GM18498 (cell line): ENCODE measurements at regions not wholly inside any gene's neighbourhood (a gene's known extent, or its start where the extent isn't known, plus 50 kb on each side); places are given as distances from the start of the nearest gene placed in this dataset.
"Not testable (repeated sequence)": the region's sequence is repeated elsewhere in the genome, so short reads cannot be mapped to it uniquely, and the experiment has no call there.

Source experiments
- ATAC-seq: cut with Tn5 transposase; IDR thresholded peaks from one replicate; pipeline ENCODE4 v1.9.1; 2021; ENCODE audit warnings: mild to moderate bottlenecking, moderate library complexity; ENCODE audit not compliant: unreplicated experiment

- no peak for ATAC-seq
Measured at GRCh38 chr4:186845137-186845842, 121.6 kb upstream of the FAT1 start.

GRCh38 chr4:186846426-186846825 is 122.8 kb upstream of the FAT1 start:
- no peak for ATAC-seq

GRCh38 chr4:186847429-186848131 is 123.9 kb upstream of the FAT1 start:
- not testable (repeated sequence) for ATAC-seq

- ATAC-seq, result no peak
Measured at GRCh38 chr4:186848437-186848836, 124.8 kb upstream of the FAT1 start.

GRCh38 chr4:186851291-186852072 is 127.8 kb upstream of the FAT1 start:
- no peak for ATAC-seq

GRCh38 chr4:186852073-186852420 is 128.4 kb upstream of the FAT1 start:
- no peak for ATAC-seq

GRCh38 chr4:186852964-186853391 is 129.3 kb upstream of the FAT1 start:
- ATAC-seq, result peak; percentile 78

- no peak for ATAC-seq
Measured at GRCh38 chr4:186854256-186854655, 130.6 kb upstream of the FAT1 start.

GRCh38 chr4:186855111-186855510 is 131.5 kb upstream of the FAT1 start:
- no peak for ATAC-seq

GRCh38 chr4:186857793-186858192 is 134.1 kb upstream of the FAT1 start:
- no peak for ATAC-seq

- ATAC-seq, result no peak
Measured at GRCh38 chr4:186858355-186858754, 134.7 kb upstream of the FAT1 start.

GRCh38 chr4:186859420-186859819 is 135.8 kb upstream of the FAT1 start:
- ATAC-seq, result no peak

- ATAC-seq, result no peak
Measured at GRCh38 chr4:186861317-186861716, 137.7 kb upstream of the FAT1 start.

- no peak for ATAC-seq
Measured at GRCh38 chr4:186871856-186872255, 148.2 kb upstream of the FAT1 start.

GRCh38 chr4:186873095-186873494 is 149.4 kb upstream of the FAT1 start:
- ATAC-seq, result not testable (repeated sequence)

- no peak for ATAC-seq
Measured at GRCh38 chr4:186875476-186875875, 151.8 kb upstream of the FAT1 start.

GRCh38 chr4:186876961-186877626 is 153.4 kb upstream of the FAT1 start:
- no peak for ATAC-seq

- no peak for ATAC-seq
Measured at GRCh38 chr4:186878203-186878776, 154.6 kb upstream of the FAT1 start.

- no peak for ATAC-seq
Measured at GRCh38 chr4:186881521-186882220, 158.0 kb upstream of the FAT1 start.

- no peak for ATAC-seq
Measured at GRCh38 chr4:186882293-186882692, 158.6 kb upstream of the FAT1 start.
